Activated CD4-positive, alpha-beta T cell treated with anti-CD3 and anti-CD28 coated beads for 48 hours (primary cell): ENCODE measurements at regions not wholly inside any gene's neighbourhood (a gene's known extent, or its start where the extent isn't known, plus 50 kb on each side); places are given as distances from the start of the nearest gene placed in this dataset.

Experiments used
- DNase-seq: peaks from one replicate; pipeline ENCODE4 v3.0.0-alpha.2; 2020

DNA sequence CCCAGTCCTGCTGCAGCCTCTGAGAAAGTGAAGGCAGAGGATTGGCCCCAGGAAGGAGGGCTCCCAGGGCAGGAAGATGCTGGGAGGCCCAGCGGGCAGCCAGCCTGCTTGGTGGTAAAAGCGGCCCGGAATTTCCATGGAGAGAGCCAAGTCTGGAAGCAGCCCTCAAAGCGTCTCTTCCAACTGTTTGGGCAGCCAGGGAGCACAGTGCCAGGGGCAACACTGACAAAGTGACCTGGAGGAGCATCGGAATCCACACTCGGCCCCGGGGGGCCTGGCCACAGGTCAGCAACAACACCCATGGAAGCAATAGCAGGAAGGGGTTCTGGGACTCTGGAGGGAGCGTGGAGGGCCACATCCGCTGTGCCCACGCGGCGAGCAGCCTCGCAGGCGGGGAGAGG lies 63.2 kb upstream of the FGFR2 start:
- no peak for DNase-seq

DNA sequence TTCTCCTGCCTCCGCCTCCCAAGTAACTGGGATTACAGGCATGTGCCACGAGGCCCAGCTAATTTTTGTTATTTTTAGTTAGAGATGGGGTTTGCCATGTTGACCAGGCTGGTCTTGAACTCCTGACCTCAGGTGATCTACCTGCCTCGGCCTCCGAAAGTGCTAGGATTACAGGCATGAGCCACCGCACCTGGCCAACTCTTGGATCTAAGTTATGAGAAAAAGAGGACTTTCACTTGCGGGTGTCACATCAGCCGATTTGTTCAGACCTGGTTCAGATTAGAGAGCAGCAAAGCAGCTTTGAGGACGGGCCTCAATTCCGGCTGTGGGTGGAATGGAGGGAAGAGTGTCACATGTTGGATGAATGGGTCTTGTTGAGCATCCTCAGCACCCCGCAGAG lies 61.0 kb upstream of the FGFR2 start:
- no peak for DNase-seq

DNA sequence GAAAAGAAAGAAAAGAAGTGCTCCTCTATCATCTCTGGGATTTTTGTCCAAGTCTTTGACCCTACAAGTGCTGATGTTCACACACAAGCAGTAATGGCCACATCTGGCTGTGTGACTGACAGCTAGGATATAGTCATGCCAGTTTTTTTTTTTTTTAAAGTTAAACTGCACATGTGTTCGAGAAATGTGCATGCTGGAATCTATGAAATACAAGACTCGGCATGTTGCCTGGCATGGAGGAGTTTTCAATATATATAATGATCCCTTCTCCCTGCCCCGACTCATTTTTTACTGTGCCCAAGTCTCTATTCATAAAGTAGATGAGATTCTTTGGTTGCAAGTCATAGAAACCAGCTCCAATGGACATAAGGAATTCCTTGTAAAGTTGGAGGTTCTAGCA lies 60.4 kb upstream of the FGFR2 start:
- no peak for DNase-seq

DNA sequence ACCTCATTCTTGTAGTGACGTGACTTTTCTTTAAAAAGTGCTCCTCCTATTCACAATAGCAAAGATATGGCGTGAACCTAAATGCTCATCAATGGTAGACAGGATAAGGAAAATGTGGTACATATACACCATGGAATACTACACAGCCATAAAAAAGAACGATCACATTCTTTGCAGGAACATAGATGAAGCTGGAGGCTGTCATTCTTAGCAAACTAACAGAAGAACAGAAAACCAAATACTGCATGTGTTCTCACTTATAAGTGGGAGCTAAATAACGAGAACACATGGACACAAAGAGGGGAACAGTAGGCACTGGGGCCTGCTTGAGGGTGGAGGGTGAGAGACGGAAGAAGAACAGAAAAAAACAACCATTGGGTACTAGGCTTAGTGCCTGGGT lies 59.9 kb upstream of the FGFR2 start:
- no peak for DNase-seq

- no peak for DNase-seq
Measured at GRCh38 chr10:121655254-121656144, 57.3 kb upstream of the FGFR2 start.

GRCh38 chr10:121654021-121654545 lies 55.8 kb upstream of the FGFR2 start:
- DNase-seq = no peak

GRCh38 chr10:121653608-121654007 lies 55.4 kb upstream of the FGFR2 start:
- DNase-seq = no peak

GRCh38 chr10:121648493-121648892 lies 50.2 kb upstream of the FGFR2 start:
- DNase-seq = no peak

DNA sequence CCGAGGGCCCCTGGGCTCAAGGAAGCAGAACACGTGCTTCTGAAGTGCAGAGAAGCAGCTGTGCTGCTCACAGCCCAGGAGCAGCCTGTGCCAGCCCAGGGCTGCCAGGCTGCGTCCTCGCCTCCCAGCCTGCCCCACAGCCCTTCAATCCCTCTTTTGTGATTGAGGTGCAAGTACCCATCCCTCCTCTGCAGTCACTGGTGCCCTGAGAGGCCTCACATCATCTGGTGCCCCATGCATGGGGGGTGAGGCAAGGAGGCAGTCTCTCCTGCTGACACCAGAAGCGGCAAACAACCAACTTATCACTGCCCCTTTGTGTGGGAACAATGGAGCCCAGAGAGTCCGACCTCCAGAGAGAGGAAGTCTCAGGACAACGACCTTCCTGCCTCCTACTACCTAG lies 49.8 kb upstream of the FGFR2 start:
- DNase-seq = no peak
